ENCODE measurements at regions not wholly inside any gene's neighbourhood (a gene's known extent, or its start where the extent isn't known, plus 50 kb on each side); places are given as distances from the start of the nearest gene placed in this dataset.

GRCh38 chr1:214101828-214102227, 114.1 kb downstream of the PROX1 start:
- no peak for TF ChIP-seq RCOR1 (conservative IDR thresholded peaks at IDR 0.05; ENCODE audit: low read depth, low read length)
- TF ChIP-seq NFIC (IDR thresholded peaks at IDR 0.05; ENCODE audit: low read depth, low read length), result no peak
- TF ChIP-seq EZH2 (IDR thresholded peaks at IDR 0.05; ENCODE audit: borderline replicate concordance, control insufficient read depth, low read depth, low read length), result no peak
- no peak for TF ChIP-seq BRCA1 (IDR thresholded peaks at IDR 0.05; ENCODE audit: low read depth, low read length)
- no peak for TF ChIP-seq IKZF2 (IDR thresholded peaks at IDR 0.05)
- no peak for TF ChIP-seq JUNB (IDR thresholded peaks at IDR 0.05)
- no peak for TF ChIP-seq NFYB (IDR thresholded peaks at IDR 0.05; ENCODE audit: insufficient read depth, low read depth, low read length)
- no peak for TF ChIP-seq ELK1 (IDR thresholded peaks at IDR 0.05; ENCODE audit: low read depth, low read length)
- no peak for TF ChIP-seq REST (IDR thresholded peaks at IDR 0.05; ENCODE audit: low read depth, low read length)
- TF ChIP-seq YY1 (IDR thresholded peaks at IDR 0.05; ENCODE audit: low read depth, low read length), result no peak
- TF ChIP-seq TAF1 (IDR thresholded peaks at IDR 0.05; ENCODE audit: borderline replicate concordance, low read depth, low read length), result no peak
- TF ChIP-seq CTCF (IDR thresholded peaks at IDR 0.05 in 2 of 3, conservative IDR thresholded peaks at IDR 0.05 in 1 of 3; ENCODE audit: control insufficient read depth in 2 of 3, extremely low read depth in 1 of 3, insufficient read depth in 1 of 3, low read depth in 3 of 3, low read length in 3 of 3), result no peak

Measured in GM12878 (cell line).